ENCODE measurements at regions not wholly inside any gene's neighbourhood (a gene's known extent, or its start where the extent isn't known, plus 50 kb on each side); places are given as distances from the start of the nearest gene placed in this dataset.

DNA sequence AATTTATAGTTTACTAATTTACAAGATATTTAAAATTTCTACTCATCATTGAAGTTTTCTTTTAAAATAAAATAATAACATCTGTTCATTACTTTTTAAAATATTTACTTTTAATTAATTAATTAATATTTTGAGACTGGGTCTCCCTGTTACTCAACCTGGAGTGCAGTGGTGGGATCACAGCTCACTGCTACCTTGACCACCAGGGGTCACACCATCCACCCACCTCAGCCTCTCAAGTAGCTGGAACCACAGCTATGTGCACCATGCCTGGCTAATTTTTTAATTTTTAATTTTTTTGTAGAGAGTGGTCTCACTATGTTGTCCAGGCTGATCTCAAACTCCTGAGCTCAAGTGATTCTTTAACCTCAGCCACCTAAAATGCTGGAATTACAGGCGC lies 1013.6 kb downstream of the CDH9 start:
- WGBS, 2 donors (ENCODE audit: low coverage in 1 of 2): 60 to 100% methylated on average over 1 of the region's 1 CpG
- Histone ChIP-seq H3K27ac (no peak overlapping the region), H3K4me1 (no peaks in the 10 kb centered on the region), H3K9me3 (no peaks in the 10 kb centered on the region), H3K27me3 (no peaks in the 10 kb centered on the region), H3K36me3 (no peaks in the 10 kb centered on the region), H3K4me3 (no peak overlapping the region)
- ATAC-seq: no peak
- TF ChIP-seq, protein P1, sequence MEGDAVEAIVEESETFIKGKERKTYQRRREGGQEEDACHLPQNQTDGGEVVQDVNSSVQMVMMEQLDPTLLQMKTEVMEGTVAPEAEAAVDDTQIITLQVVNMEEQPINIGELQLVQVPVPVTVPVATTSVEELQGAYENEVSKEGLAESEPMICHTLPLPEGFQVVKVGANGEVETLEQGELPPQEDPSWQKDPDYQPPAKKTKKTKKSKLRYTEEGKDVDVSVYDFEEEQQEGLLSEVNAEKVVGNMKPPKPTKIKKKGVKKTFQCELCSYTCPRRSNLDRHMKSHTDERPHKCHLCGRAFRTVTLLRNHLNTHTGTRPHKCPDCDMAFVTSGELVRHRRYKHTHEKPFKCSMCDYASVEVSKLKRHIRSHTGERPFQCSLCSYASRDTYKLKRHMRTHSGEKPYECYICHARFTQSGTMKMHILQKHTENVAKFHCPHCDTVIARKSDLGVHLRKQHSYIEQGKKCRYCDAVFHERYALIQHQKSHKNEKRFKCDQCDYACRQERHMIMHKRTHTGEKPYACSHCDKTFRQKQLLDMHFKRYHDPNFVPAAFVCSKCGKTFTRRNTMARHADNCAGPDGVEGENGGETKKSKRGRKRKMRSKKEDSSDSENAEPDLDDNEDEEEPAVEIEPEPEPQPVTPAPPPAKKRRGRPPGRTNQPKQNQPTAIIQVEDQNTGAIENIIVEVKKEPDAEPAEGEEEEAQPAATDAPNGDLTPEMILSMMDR (IDR thresholded peaks at IDR 0.05): no peak
- TF ChIP-seq EP300 (IDR thresholded peaks at IDR 0.05): no peak
- TF ChIP-seq POLR2A (IDR thresholded peaks at IDR 0.05): no peak
- no peak for TF ChIP-seq POLR2AphosphoS5 (IDR thresholded peaks at IDR 0.05)

DNA sequence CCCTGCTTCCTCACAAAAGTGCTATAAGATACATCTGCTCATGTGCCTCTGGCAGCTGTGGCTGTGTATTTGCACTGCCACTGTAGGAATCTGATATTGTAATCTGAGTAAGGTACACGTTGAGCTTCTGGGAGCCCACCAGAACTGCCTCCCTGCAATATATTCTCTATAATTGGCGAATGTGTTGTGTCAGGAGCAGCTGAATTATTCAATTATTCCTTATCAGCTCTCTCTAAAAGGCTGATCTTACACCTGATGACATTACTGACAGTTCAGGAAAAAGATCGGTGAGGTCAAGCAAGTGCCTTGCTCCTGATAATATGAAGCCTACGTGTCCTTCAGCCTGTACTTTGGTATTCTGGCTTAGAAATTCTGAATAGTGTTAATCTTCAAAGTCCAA lies 1015.0 kb downstream of the CDH9 start:
- H3K36me3 ChIP-seq: no peaks in the 10 kb centered on the region
- no peaks in the 10 kb centered on the region for H3K27me3 ChIP-seq
- no peak overlapping the region for H3K27ac ChIP-seq
- no peak for ATAC-seq
- 46 to 47% methylated on average over 4 of the region's 4 CpGs for WGBS, 2 donors (ENCODE audit: low coverage in 1 of 2)
- TF ChIP-seq, protein P1 (IDR thresholded peaks at IDR 0.05): no peak
- TF ChIP-seq POLR2AphosphoS5 (IDR thresholded peaks at IDR 0.05): no peak
- TF ChIP-seq POLR2A (IDR thresholded peaks at IDR 0.05): no peak
- no peak for TF ChIP-seq EP300 (IDR thresholded peaks at IDR 0.05)
- H3K4me1 ChIP-seq: no peaks in the 10 kb centered on the region
- no peak overlapping the region for H3K4me3 ChIP-seq
- H3K9me3 ChIP-seq: no peaks in the 10 kb centered on the region

DNA sequence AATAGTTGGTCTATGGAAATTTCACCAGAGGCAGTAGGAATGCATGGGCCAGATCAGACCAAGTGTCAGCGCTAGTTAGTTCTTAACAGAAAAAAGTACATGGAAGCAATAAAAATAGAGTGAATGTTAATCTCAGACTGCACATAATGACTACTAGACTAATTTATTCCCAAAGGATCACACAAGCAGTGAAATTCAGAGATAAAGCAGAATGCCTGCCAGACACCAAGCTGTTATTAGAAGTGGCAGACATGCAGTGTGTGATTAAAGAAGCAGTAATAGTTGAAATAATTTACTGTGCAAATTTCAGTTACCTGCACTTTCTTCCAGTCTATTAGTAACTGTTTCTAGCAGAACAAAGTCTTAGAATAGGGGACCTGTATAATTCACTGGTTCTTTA lies 1024.2 kb downstream of the CDH9 start:
- H3K27me3 ChIP-seq: no peaks in the 10 kb centered on the region
- ATAC-seq: no peak
- no peak overlapping the region for H3K27ac ChIP-seq
- H3K9me3 ChIP-seq: no peaks in the 10 kb centered on the region
- WGBS, 2 donors (ENCODE audit: low coverage in 1 of 2): 65 to 90% methylated on average over 1 of the region's 1 CpG
- H3K4me1 ChIP-seq: no peaks in the 10 kb centered on the region
- TF ChIP-seq EP300 (IDR thresholded peaks at IDR 0.05): no peak
- TF ChIP-seq, protein P1 (IDR thresholded peaks at IDR 0.05): no peak
- H3K4me3 ChIP-seq: no peak overlapping the region
- H3K36me3 ChIP-seq: no peaks in the 10 kb centered on the region

GRCh38 chr5:26012078-26012477 lies 1026.3 kb downstream of the CDH9 start:
- Histone ChIP-seq H3K27ac (no peak overlapping the region), H3K4me3 (no peak overlapping the region), H3K9me3 (no peaks in the 10 kb centered on the region), H3K36me3 (no peaks in the 10 kb centered on the region), H3K4me1 (no peaks in the 10 kb centered on the region), H3K27me3 (no peaks in the 10 kb centered on the region)
- no peak for ATAC-seq
- 63 to 76% methylated on average over 1 of the region's 1 CpG for WGBS, 2 donors (ENCODE audit: low coverage in 1 of 2)
- TF ChIP-seq POLR2A (IDR thresholded peaks at IDR 0.05): no peak
- no peak for TF ChIP-seq EP300 (IDR thresholded peaks at IDR 0.05)
- TF ChIP-seq, protein P1 (IDR thresholded peaks at IDR 0.05): no peak
- TF ChIP-seq POLR2AphosphoS5 (IDR thresholded peaks at IDR 0.05): no peak

- Histone ChIP-seq H3K36me3 (no peaks in the 10 kb centered on the region), H3K27ac (no peak overlapping the region), H3K27me3 (no peaks in the 10 kb centered on the region), H3K4me3 (no peak overlapping the region), H3K4me1 (no peaks in the 10 kb centered on the region), H3K9me3 (no peaks in the 10 kb centered on the region)
- ATAC-seq: no peak
- TF ChIP-seq POLR2AphosphoS5 (IDR thresholded peaks at IDR 0.05): no peak
- TF ChIP-seq, protein P1 (IDR thresholded peaks at IDR 0.05): no peak
- no peak for TF ChIP-seq POLR2A (IDR thresholded peaks at IDR 0.05)
- no peak for TF ChIP-seq EP300 (IDR thresholded peaks at IDR 0.05)
- WGBS, 2 donors (ENCODE audit: low coverage in 1 of 2): 18 to 23% methylated on average over 6 of the region's 6 CpGs
Measured at GRCh38 chr5:26009742-26010141, 1028.6 kb downstream of the CDH9 start.

All from gastroesophageal sphincter (tissue), 4 donors.